OCI-LY7 (cell line): ENCODE measurements at regions not wholly inside any gene's neighbourhood (a gene's known extent, or its start where the extent isn't known, plus 50 kb on each side); places are given as distances from the start of the nearest gene placed in this dataset.

ENCODE experiments used
- EZH2phosphoT487 ChIP-seq: fragments of 200-600 bp; sonication (generic); IDR thresholded peaks from 2 replicates; pipeline ENCODE4 v1.6.1; 2018; ENCODE audit warnings: low read depth, borderline replicate concordance, mild to moderate bottlenecking, mixed run types, antibody characterized with exemption, low read length, moderate library complexity, mixed read lengths
- TF ChIP-seq, protein P1 (sequence below): fragments of 200-600 bp; sonication (generic); conservative IDR thresholded peaks from 2 replicates; pipeline ENCODE4 v1.5.1; 2014; ENCODE audit warnings: mild to moderate bottlenecking, antibody characterized with exemption, low read length, moderate library complexity, mixed read lengths

GRCh38 chr17:72538901-72539352, 418.1 kb downstream of the SOX9 start:
- TF ChIP-seq, protein P1, sequence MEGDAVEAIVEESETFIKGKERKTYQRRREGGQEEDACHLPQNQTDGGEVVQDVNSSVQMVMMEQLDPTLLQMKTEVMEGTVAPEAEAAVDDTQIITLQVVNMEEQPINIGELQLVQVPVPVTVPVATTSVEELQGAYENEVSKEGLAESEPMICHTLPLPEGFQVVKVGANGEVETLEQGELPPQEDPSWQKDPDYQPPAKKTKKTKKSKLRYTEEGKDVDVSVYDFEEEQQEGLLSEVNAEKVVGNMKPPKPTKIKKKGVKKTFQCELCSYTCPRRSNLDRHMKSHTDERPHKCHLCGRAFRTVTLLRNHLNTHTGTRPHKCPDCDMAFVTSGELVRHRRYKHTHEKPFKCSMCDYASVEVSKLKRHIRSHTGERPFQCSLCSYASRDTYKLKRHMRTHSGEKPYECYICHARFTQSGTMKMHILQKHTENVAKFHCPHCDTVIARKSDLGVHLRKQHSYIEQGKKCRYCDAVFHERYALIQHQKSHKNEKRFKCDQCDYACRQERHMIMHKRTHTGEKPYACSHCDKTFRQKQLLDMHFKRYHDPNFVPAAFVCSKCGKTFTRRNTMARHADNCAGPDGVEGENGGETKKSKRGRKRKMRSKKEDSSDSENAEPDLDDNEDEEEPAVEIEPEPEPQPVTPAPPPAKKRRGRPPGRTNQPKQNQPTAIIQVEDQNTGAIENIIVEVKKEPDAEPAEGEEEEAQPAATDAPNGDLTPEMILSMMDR: no peak
- TF ChIP-seq EZH2phosphoT487: no peak
